ENCODE measurements at regions not wholly inside any gene's neighbourhood (a gene's known extent, or its start where the extent isn't known, plus 50 kb on each side); places are given as distances from the start of the nearest gene placed in this dataset.

DNA sequence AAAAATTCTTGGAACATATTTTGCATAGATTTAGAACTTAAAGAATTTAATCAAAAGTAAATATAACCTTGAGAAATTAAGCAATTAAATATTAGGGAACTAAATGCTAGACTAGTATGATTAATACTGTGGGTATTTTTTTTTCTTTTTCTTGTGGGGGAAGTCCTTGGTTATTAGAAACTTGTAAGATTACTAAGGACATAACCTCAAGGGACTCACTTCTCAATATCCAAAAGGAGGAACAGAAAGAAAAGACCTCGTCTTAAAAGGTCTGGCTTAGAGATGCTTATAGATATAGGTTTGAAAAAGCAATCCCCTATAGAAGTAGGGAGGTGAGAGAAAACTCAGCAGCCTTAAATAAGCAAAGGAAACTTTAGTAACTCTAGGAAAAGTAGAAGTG lies 368.5 kb downstream of the INSC start:
- DNase-seq (ENCODE audit: low spot score in 2 of 2), result no peak
- no peaks in the 10 kb centered on the region for H3K9me3 ChIP-seq
- H3K4me1 ChIP-seq, result no peaks in the 10 kb centered on the region
- no peak overlapping the region for H3K4me3 ChIP-seq
- H3K36me3 ChIP-seq, result no peaks in the 10 kb centered on the region
- H3K27me3 ChIP-seq, result no peaks in the 10 kb centered on the region
- TF ChIP-seq CTCF (IDR thresholded peaks at IDR 0.05), result no peak
- TF ChIP-seq POLR2AphosphoS5 (IDR thresholded peaks at IDR 0.05), result no peak
- no peak for TF ChIP-seq POLR2A (IDR thresholded peaks at IDR 0.05)
- H3K27ac ChIP-seq, result no peak overlapping the region
- intact Hi-C loops (cut with DNase I; ENCODE audit: low total_unique reads), result no loop called here

GRCh38 chr11:15484398-15484797 lies 369.7 kb downstream of the INSC start:
- intact Hi-C loops (cut with DNase I; ENCODE audit: low total_unique reads), result no loop called here
- no peaks in the 10 kb centered on the region for H3K4me1 ChIP-seq
- TF ChIP-seq POLR2A (IDR thresholded peaks at IDR 0.05) (no peak), POLR2AphosphoS5 (IDR thresholded peaks at IDR 0.05) (no peak), CTCF (IDR thresholded peaks at IDR 0.05) (no peak)
- H3K9me3 ChIP-seq, result no peaks in the 10 kb centered on the region
- no peaks in the 10 kb centered on the region for H3K27me3 ChIP-seq
- H3K27ac ChIP-seq, result no peak overlapping the region
- H3K4me3 ChIP-seq, result no peak overlapping the region
- H3K36me3 ChIP-seq, result no peaks in the 10 kb centered on the region
- DNase-seq (ENCODE audit: low spot score in 2 of 2), result no peak

DNA sequence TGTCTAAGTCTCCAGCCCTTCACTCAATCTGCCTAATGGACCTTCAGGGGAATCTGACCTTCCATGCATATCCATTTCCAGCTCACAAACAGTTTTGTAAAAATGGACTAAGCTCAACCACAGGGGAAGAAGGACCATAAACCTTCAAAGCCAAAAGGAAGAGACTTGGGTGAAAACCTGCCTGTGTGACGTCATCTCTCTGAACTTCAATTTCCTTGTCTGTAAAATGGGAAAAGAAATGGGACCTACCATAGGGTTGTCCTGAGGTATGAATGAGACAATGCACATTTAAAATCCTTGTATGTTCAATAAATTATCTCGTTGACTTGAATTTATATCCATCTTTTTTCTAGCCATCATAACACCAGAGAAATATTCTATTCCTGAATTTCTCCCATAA lies 370.7 kb downstream of the INSC start:
- TF ChIP-seq POLR2AphosphoS5 (IDR thresholded peaks at IDR 0.05) (no peak), POLR2A (IDR thresholded peaks at IDR 0.05) (no peak), CTCF (IDR thresholded peaks at IDR 0.05) (no peak)
- H3K27ac ChIP-seq, result no peak overlapping the region
- H3K9me3 ChIP-seq, result no peaks in the 10 kb centered on the region
- H3K27me3 ChIP-seq, result no peaks in the 10 kb centered on the region
- DNase-seq (ENCODE audit: low spot score in 2 of 2), result no peak
- intact Hi-C loops (cut with DNase I; ENCODE audit: low total_unique reads), result no loop called here
- no peak overlapping the region for H3K4me3 ChIP-seq
- no peaks in the 10 kb centered on the region for H3K4me1 ChIP-seq
- H3K36me3 ChIP-seq, result no peaks in the 10 kb centered on the region

GRCh38 chr11:15489281-15489680 lies 374.6 kb downstream of the INSC start:
- H3K4me1 ChIP-seq, result no peaks in the 10 kb centered on the region
- no peak for DNase-seq (ENCODE audit: low spot score in 2 of 2)
- no peak overlapping the region for H3K27ac ChIP-seq
- H3K4me3 ChIP-seq, result no peak overlapping the region
- intact Hi-C loops (cut with DNase I; ENCODE audit: low total_unique reads), result loop anchor here (2.0 kb wide), 1 partner anchor 26 kb away; no protein-coding TSS in a partner anchor
- no peaks in the 10 kb centered on the region for H3K36me3 ChIP-seq
- H3K27me3 ChIP-seq, result no peaks in the 10 kb centered on the region
- TF ChIP-seq POLR2A (IDR thresholded peaks at IDR 0.05) (no peak), CTCF (IDR thresholded peaks at IDR 0.05) (no peak), POLR2AphosphoS5 (IDR thresholded peaks at IDR 0.05) (no peak)
- H3K9me3 ChIP-seq, result no peaks in the 10 kb centered on the region

- H3K27me3 ChIP-seq, result no peaks in the 10 kb centered on the region
- H3K4me1 ChIP-seq, result no peaks in the 10 kb centered on the region
- H3K27ac ChIP-seq, result no peak overlapping the region
- DNase-seq (ENCODE audit: low spot score in 2 of 2), result no peak
- H3K9me3 ChIP-seq, result no peaks in the 10 kb centered on the region
- no peaks in the 10 kb centered on the region for H3K36me3 ChIP-seq
- no peak overlapping the region for H3K4me3 ChIP-seq
- intact Hi-C loops (cut with DNase I; ENCODE audit: low total_unique reads), result no loop called here
- TF ChIP-seq POLR2A (IDR thresholded peaks at IDR 0.05) (no peak), CTCF (IDR thresholded peaks at IDR 0.05) (no peak), POLR2AphosphoS5 (IDR thresholded peaks at IDR 0.05) (no peak)
Observed at GRCh38 chr11:15490535-15490934, 375.8 kb downstream of the INSC start.

Measured in breast epithelium (tissue), 4 donors.